B cell (primary cell): ENCODE measurements at regions not wholly inside any gene's neighbourhood (a gene's known extent, or its start where the extent isn't known, plus 50 kb on each side); places are given as distances from the start of the nearest gene placed in this dataset.

ENCODE experiments used
- ATAC-seq: fragments of 200-7000 bp; cut with Tn5 transposase; one replicate; pipeline ENCODE4 v1.10.0; 2021; ENCODE audit warnings: low read depth, mild to moderate bottlenecking, moderate number of reproducible peaks, moderate library complexity
- CTCF ChIA-PET: fragments of 350-600 bp; sonication (Branson Sonifier 250); formaldehyde crosslinking; loops from one replicate; lab custom pipeline; 2021; ENCODE audit warnings: antibody characterized with exemption, inconsistent platforms; lab: Charles Lee
- POLR2A ChIA-PET: fragments of 350-600 bp; sonication (Branson Sonifier 250); formaldehyde crosslinking; loops from one replicate; lab custom pipeline; 2021; ENCODE audit warnings: antibody characterized with exemption; lab: Charles Lee
- DNase-seq: peaks from one replicate; pipeline ENCODE4 v3.0.0; 2013
- H2AFZ ChIP-seq: 2 replicates; pipeline ENCODE4 v1.6.1; 2012; ENCODE audit warnings: mild to moderate bottlenecking, low read depth, low read length; ENCODE audit not compliant: insufficient read depth, poor library complexity, severe bottlenecking
- H3K27ac ChIP-seq, 2 donors: 1 replicate in 1 of 2; 2 replicates in 1 of 2; pipeline ENCODE4 v1.5.1; 2012 to 2013; ENCODE audit warnings: low read length in 2 of 2, mild to moderate bottlenecking in 2 of 2, moderate library complexity in 1 of 2
- H3K27me3 ChIP-seq, 4 experiments: fragments of 200-600 bp in 1 of 4; sonication (generic) in 1 of 4; replicated peaks in 1 of 4; 1 replicate in 2 of 4; 2 replicates in 2 of 4; pipeline versions ENCODE4 v1.6.1 to v1.7.0; 2013 to 2016; ENCODE audit warnings: low read length in 3 of 4, mild to moderate bottlenecking in 2 of 4, mixed read lengths in 1 of 4, moderate library complexity in 1 of 4; ENCODE audit not compliant: insufficient read depth in 4 of 4, control insufficient read depth in 3 of 4; ENCODE audit errors: control extremely low read depth in 1 of 4
- H3K36me3 ChIP-seq, 2 experiments: replicated peaks in 1 of 2; 1 replicate in 1 of 2; 2 replicates in 1 of 2; pipeline versions ENCODE4 v1.6.1 to v1.7.1; 2013; ENCODE audit warnings: low read length in 1 of 2; ENCODE audit not compliant: insufficient read depth in 2 of 2, control insufficient read depth in 1 of 2; ENCODE audit errors: control extremely low read depth in 1 of 2, extremely low read depth in 1 of 2
- H3K4me1 ChIP-seq, 2 donors: fragments of 200-600 bp in 1 of 2; sonication (generic) in 1 of 2; 1 replicate in 1 of 2; 2 replicates in 1 of 2; pipeline versions ENCODE4 v1.5.1 to v1.6.1; 2013 to 2017; ENCODE audit warnings: low read length in 2 of 2; ENCODE audit not compliant: control insufficient read depth in 2 of 2, insufficient read depth in 2 of 2
- H3K4me2 ChIP-seq: replicated peaks from 2 replicates; pipeline ENCODE3; 2012; ENCODE audit warnings: mild to moderate bottlenecking, low read depth, low read length; ENCODE audit not compliant: poor library complexity, severe bottlenecking
- H3K4me3 ChIP-seq, 5 experiments: fragments of 200-600 bp in 1 of 5; sonication (generic) in 1 of 5; 1 replicate in 3 of 5; 2 replicates in 2 of 5; pipeline versions ENCODE4 v1.5.1 to v1.7.0; 2011 to 2016; ENCODE audit warnings: low read length in 4 of 5, mild to moderate bottlenecking in 4 of 5, low read depth in 2 of 5, control low read depth in 1 of 5, moderate library complexity in 1 of 5; ENCODE audit not compliant: insufficient read depth in 1 of 5; ENCODE audit errors: control extremely low read depth in 1 of 5, extremely low read depth in 1 of 5
- H3K79me2 ChIP-seq: fragments of 200-600 bp; sonication (generic); one replicate; pipeline ENCODE4 v1.6.0; 2016; ENCODE audit warnings: low read length; ENCODE audit not compliant: control insufficient read depth, insufficient read depth
- H3K9ac ChIP-seq: fragments of 200-600 bp; sonication (generic); 2 replicates; pipeline ENCODE4 v1.6.1; 2017; ENCODE audit warnings: mild to moderate bottlenecking, low read length, moderate library complexity
- H3K9me3 ChIP-seq, 3 donors: one replicate each; pipeline versions ENCODE4 v1.6.1 to v1.7.1; 2013; ENCODE audit warnings: low read length in 2 of 3; ENCODE audit not compliant: control insufficient read depth in 2 of 3, insufficient read depth in 1 of 3; ENCODE audit errors: control extremely low read depth in 1 of 3
- H4K20me1 ChIP-seq: 2 replicates; pipeline ENCODE4 v1.6.0; 2012; ENCODE audit warnings: mild to moderate bottlenecking, low read length; ENCODE audit not compliant: insufficient read depth, control insufficient read depth, poor library complexity, severe bottlenecking
- H3K27ac Mint-ChIP-seq: one replicate; pipeline ENCODE4 v1.8.0; 2021; ENCODE audit warnings: mixed read lengths
- H3K27me3 Mint-ChIP-seq: one replicate; pipeline ENCODE4 v1.8.0; 2021; ENCODE audit warnings: mixed read lengths
- H3K4me1 Mint-ChIP-seq: one replicate; pipeline ENCODE4 v1.8.0; 2021; ENCODE audit warnings: mixed read lengths
- H3K4me3 Mint-ChIP-seq: one replicate; pipeline ENCODE4 v1.8.0; 2021; ENCODE audit warnings: mixed read lengths
- H3K9me3 Mint-ChIP-seq: one replicate; pipeline ENCODE4 v1.8.0; 2022; ENCODE audit warnings: mixed read lengths; ENCODE audit not compliant: insufficient read depth
- EZH2 ChIP-seq: IDR thresholded peaks from 2 replicates; pipeline ENCODE4 v1.6.1; 2012; ENCODE audit warnings: borderline replicate concordance, low read depth, mild to moderate bottlenecking, moderate library complexity, low read length; ENCODE audit not compliant: insufficient read depth, poor library complexity, severe bottlenecking
- WGBS: methylation state at CpG from one replicate; pipeline ENCODE4 v1.1.5; 2013; ENCODE audit warnings: missing lambda C conversion rate; ENCODE audit not compliant: insufficient coverage; 5-methylcytosine and 5-hydroxymethylcytosine counted together
- intact Hi-C: fragments of 100-400 bp; cut with micrococcal nuclease; formaldehyde crosslinking; loops from one replicate; pipeline ENCODE4 v1.10.0; 2022
- TF ChIP-seq, protein P1 (sequence below): fragments of 200-600 bp; IDR thresholded peaks from one replicate; pipeline ENCODE4 v1.8.0; 2022; ENCODE audit warnings: antibody characterized with exemption, mild to moderate bottlenecking

- Histone ChIP-seq H3K79me2 (no peaks in the 10 kb centered on the region), H3K9ac (no peak overlapping the region), H3K9me3 (no peaks in the 10 kb centered on the region), H3K4me3 (no peak overlapping the region), H3K4me2 (no peak overlapping the region), H2AFZ (no peak overlapping the region), H3K27ac (no peak overlapping the region), H3K36me3 (no peaks in the 10 kb centered on the region), H3K4me1 (peaks cover 0 to 3% of the 10 kb centered on the region in 2 donors), H4K20me1 (no peaks in the 10 kb centered on the region), H3K27me3 (peaks cover 0 to 5% (median 1%) of the 10 kb centered on the region in 4 experiments)
- Mint-ChIP-seq H3K4me1 (no peaks in the 10 kb centered on the region), H3K27ac (no peak overlapping the region), H3K27me3 (peaks cover 23% of the 10 kb centered on the region), H3K4me3 (no peak overlapping the region), H3K9me3 (no peaks in the 10 kb centered on the region)
- POLR2A ChIA-PET, result no interaction called here
- DNase-seq (no peak), ATAC-seq (no peak)
- TF ChIP-seq, protein P1, sequence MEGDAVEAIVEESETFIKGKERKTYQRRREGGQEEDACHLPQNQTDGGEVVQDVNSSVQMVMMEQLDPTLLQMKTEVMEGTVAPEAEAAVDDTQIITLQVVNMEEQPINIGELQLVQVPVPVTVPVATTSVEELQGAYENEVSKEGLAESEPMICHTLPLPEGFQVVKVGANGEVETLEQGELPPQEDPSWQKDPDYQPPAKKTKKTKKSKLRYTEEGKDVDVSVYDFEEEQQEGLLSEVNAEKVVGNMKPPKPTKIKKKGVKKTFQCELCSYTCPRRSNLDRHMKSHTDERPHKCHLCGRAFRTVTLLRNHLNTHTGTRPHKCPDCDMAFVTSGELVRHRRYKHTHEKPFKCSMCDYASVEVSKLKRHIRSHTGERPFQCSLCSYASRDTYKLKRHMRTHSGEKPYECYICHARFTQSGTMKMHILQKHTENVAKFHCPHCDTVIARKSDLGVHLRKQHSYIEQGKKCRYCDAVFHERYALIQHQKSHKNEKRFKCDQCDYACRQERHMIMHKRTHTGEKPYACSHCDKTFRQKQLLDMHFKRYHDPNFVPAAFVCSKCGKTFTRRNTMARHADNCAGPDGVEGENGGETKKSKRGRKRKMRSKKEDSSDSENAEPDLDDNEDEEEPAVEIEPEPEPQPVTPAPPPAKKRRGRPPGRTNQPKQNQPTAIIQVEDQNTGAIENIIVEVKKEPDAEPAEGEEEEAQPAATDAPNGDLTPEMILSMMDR, result no peak
- no peak for TF ChIP-seq EZH2
- WGBS, result no CpG with 5 or more reads among the region's 2 CpGs
- intact Hi-C loops, result no loop called here
- CTCF ChIA-PET, result interaction anchor here (0.8 kb wide), 1 partner anchor 12 kb away, joined by 3 read pairs; no protein-coding TSS in a partner anchor
Observed at GRCh38 chr7:114107522-114107921, 188.7 kb upstream of the PPP1R3A start.

DNA sequence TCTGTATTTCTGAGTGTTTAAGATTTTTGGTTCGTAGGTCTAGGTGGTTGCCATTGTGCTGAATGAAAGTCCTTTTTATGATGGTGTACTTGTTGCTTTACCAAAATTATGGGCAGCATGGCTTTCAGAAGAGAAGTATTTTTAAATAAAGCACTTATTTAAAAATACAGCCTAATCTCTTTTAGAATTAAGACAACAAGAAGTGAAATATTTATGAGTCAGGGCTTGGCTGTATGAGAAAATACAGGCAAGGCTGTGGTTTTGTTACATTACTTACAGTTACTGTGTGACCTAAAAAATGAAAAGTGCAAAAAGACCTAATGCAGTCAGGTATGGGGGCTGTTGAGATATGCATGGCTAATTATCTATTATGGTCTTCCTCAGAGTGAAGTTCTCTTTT is 185.2 kb upstream of the PPP1R3A start:
- TF ChIP-seq, protein P1, result no peak
- no peak for TF ChIP-seq EZH2
- Mint-ChIP-seq H3K9me3 (no peaks in the 10 kb centered on the region), H3K27ac (no peak overlapping the region), H3K27me3 (peaks cover 17% of the 10 kb centered on the region), H3K4me3 (no peak overlapping the region), H3K4me1 (no peaks in the 10 kb centered on the region)
- Histone ChIP-seq H3K4me2 (no peak overlapping the region), H2AFZ (no peak overlapping the region), H4K20me1 (no peaks in the 10 kb centered on the region), H3K27ac (no peak overlapping the region), H3K79me2 (no peaks in the 10 kb centered on the region), H3K4me3 (no peak overlapping the region), H3K36me3 (no peaks in the 10 kb centered on the region), H3K4me1 (peaks cover 0 to 3% of the 10 kb centered on the region in 2 donors), H3K9me3 (no peaks in the 10 kb centered on the region), H3K27me3 (peaks cover 0 to 5% (median 1%) of the 10 kb centered on the region in 4 experiments), H3K9ac (no peak overlapping the region)
- DNase-seq (no peak), ATAC-seq (no peak)
- WGBS, result 71% methylated on average over 1 of the region's 1 CpG
- ChIA-PET CTCF (no interaction called here), POLR2A (no interaction called here)
- intact Hi-C loops, result no loop called here
